SU-DHL-6 (cell line): ENCODE measurements at regions not wholly inside any gene's neighbourhood (a gene's known extent, or its start where the extent isn't known, plus 50 kb on each side); places are given as distances from the start of the nearest gene placed in this dataset.

Experiments used
- H2AFZ ChIP-seq: fragments of 200-600 bp; sonication (generic); 2 replicates; pipeline ENCODE4 v1.6.1; 2014; ENCODE audit warnings: low read depth, mild to moderate bottlenecking, moderate library complexity, mixed read lengths, antibody characterized with exemption, low read length; ENCODE audit not compliant: severe bottlenecking
- H3F3A ChIP-seq: fragments of 200-600 bp; shearing (Covaris generic); 2 replicates; pipeline ENCODE4 v1.6.0; 2016; ENCODE audit warnings: antibody characterized with exemption, mild to moderate bottlenecking; ENCODE audit not compliant: insufficient read depth
- H3K27ac ChIP-seq: fragments of 200-600 bp; sonication (generic); 2 replicates; pipeline ENCODE4 v1.5.1; 2016; ENCODE audit warnings: low read depth, mild to moderate bottlenecking, low read length, moderate library complexity, mixed read lengths
- H3K27me3 ChIP-seq: fragments of 200-600 bp; sonication (generic), shearing (Covaris generic); 2 replicates; pipeline ENCODE4 v1.6.0; 2014; ENCODE audit warnings: mild to moderate bottlenecking, low read length
- H3K36me3 ChIP-seq: fragments of 200-600 bp; sonication (generic); 2 replicates; pipeline ENCODE4 v1.6.1; 2014; ENCODE audit warnings: mild to moderate bottlenecking, low read length, mixed read lengths
- H3K4me2 ChIP-seq: fragments of 300-600, 200-600 bp; shearing (Covaris generic), sonication (generic); 2 replicates; pipeline ENCODE4 v1.6.0; 2014; ENCODE audit warnings: low read length, low read depth, mild to moderate bottlenecking; ENCODE audit not compliant: poor library complexity, severe bottlenecking
- H3K4me3 ChIP-seq: fragments of 200-600 bp; sonication (generic); 2 replicates; pipeline ENCODE4 v1.5.1; 2014; ENCODE audit warnings: antibody characterized with exemption, low read length, mild to moderate bottlenecking, mixed read lengths; ENCODE audit not compliant: insufficient read depth, poor library complexity, severe bottlenecking
- H3K79me2 ChIP-seq: fragments of 200-600 bp; sonication (generic); 2 replicates; pipeline ENCODE4 v1.6.1; 2014; ENCODE audit warnings: mild to moderate bottlenecking, low read length, moderate library complexity; ENCODE audit not compliant: insufficient read depth
- H3K9ac ChIP-seq: fragments of 200-600 bp; sonication (generic); 2 replicates; pipeline ENCODE4 v1.7.0; 2014; ENCODE audit warnings: mild to moderate bottlenecking, low read length
- H3K9me2 ChIP-seq: fragments of 200-600 bp; sonication (generic); replicated peaks from 2 replicates; pipeline ENCODE4 v1.6.1; 2014; ENCODE audit warnings: low read length; ENCODE audit not compliant: insufficient read depth
- H3K9me3 ChIP-seq: fragments of 200-600 bp; sonication (generic); 2 replicates; pipeline ENCODE4 v1.6.1; 2014; ENCODE audit warnings: low read length, mixed read lengths; ENCODE audit not compliant: insufficient read depth
- H4K20me1 ChIP-seq: fragments of 200-600 bp; sonication (generic); 2 replicates; pipeline ENCODE4 v1.6.1; 2014; ENCODE audit warnings: low read depth, mild to moderate bottlenecking, antibody characterized with exemption, low read length, moderate library complexity, mixed read lengths
- EZH2phosphoT487 ChIP-seq: fragments of 200-600 bp; sonication (generic), shearing (Covaris generic); conservative IDR thresholded peaks from 2 replicates; pipeline ENCODE4 v1.6.1; 2018; ENCODE audit warnings: mild to moderate bottlenecking, antibody characterized with exemption, low read length, moderate library complexity, mixed read lengths
- TF ChIP-seq, protein P1 (sequence below): fragments of 200-600 bp; sonication (generic); IDR thresholded peaks from one replicate; pipeline ENCODE4 v1.5.1; 2017; ENCODE audit warnings: antibody characterized with exemption, mild to moderate bottlenecking, low read length, moderate library complexity; ENCODE audit not compliant: insufficient read depth, poor library complexity, severe bottlenecking

GRCh38 chr18:10391506-10391905 lies 62.9 kb upstream of the APCDD1 start:
- H3K9me2 ChIP-seq, result no peaks in the 10 kb centered on the region
- no peak overlapping the region for H3K4me3 ChIP-seq
- H4K20me1 ChIP-seq, result no peaks in the 10 kb centered on the region
- TF ChIP-seq EZH2phosphoT487, result no peak
- TF ChIP-seq, protein P1, sequence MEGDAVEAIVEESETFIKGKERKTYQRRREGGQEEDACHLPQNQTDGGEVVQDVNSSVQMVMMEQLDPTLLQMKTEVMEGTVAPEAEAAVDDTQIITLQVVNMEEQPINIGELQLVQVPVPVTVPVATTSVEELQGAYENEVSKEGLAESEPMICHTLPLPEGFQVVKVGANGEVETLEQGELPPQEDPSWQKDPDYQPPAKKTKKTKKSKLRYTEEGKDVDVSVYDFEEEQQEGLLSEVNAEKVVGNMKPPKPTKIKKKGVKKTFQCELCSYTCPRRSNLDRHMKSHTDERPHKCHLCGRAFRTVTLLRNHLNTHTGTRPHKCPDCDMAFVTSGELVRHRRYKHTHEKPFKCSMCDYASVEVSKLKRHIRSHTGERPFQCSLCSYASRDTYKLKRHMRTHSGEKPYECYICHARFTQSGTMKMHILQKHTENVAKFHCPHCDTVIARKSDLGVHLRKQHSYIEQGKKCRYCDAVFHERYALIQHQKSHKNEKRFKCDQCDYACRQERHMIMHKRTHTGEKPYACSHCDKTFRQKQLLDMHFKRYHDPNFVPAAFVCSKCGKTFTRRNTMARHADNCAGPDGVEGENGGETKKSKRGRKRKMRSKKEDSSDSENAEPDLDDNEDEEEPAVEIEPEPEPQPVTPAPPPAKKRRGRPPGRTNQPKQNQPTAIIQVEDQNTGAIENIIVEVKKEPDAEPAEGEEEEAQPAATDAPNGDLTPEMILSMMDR, result no peak
- no peak overlapping the region for H3K27ac ChIP-seq
- H3K79me2 ChIP-seq, result no peaks in the 10 kb centered on the region
- H3K27me3 ChIP-seq, result no peaks in the 10 kb centered on the region
- H3K9ac ChIP-seq, result no peak overlapping the region
- H3K9me3 ChIP-seq, result no peaks in the 10 kb centered on the region
- H3K36me3 ChIP-seq, result no peaks in the 10 kb centered on the region
- H3F3A ChIP-seq, result no peaks in the 10 kb centered on the region
- H2AFZ ChIP-seq, result no peak overlapping the region
- H3K4me2 ChIP-seq, result no peak overlapping the region

GRCh38 chr18:10397004-10397403 lies 57.4 kb upstream of the APCDD1 start:
- no peak overlapping the region for H3K27ac ChIP-seq
- no peaks in the 10 kb centered on the region for H3F3A ChIP-seq

DNA sequence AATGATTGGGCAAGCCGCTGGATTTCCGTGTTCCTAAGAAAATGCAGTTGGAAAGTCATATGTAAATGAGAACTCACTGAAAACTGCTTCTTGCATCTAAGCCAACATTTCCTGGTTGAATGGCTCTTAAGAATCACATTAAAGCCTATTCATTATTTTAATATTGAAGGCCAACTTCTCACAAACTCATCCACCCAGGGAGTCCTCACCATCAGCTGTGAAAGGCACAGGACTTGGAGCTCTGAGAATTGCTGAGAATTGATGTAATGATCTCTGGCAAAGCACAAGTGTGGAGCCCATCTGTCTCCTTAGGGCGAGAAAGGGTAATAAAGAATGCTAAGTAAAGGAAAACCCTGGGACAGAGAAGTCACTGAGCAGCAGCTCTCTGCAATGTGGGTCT lies 55.9 kb upstream of the APCDD1 start:
- H3K27me3 ChIP-seq, result no peaks in the 10 kb centered on the region
- no peak for TF ChIP-seq EZH2phosphoT487
- TF ChIP-seq, protein P1, result no peak
- H3K9me2 ChIP-seq, result no peaks in the 10 kb centered on the region
- H3K36me3 ChIP-seq, result no peaks in the 10 kb centered on the region
- H3K27ac ChIP-seq, result no peak overlapping the region
- H3K79me2 ChIP-seq, result no peaks in the 10 kb centered on the region
- no peaks in the 10 kb centered on the region for H3F3A ChIP-seq
- no peaks in the 10 kb centered on the region for H4K20me1 ChIP-seq
- H3K4me3 ChIP-seq, result no peak overlapping the region
- H2AFZ ChIP-seq, result no peak overlapping the region
- H3K9ac ChIP-seq, result no peak overlapping the region
- H3K9me3 ChIP-seq, result no peaks in the 10 kb centered on the region
- no peak overlapping the region for H3K4me2 ChIP-seq

More at GRCh38 chr18:10397004-10397403, 57.4 kb upstream of the APCDD1 start:
- H3K9ac ChIP-seq, result no peak overlapping the region
- H3K9me3 ChIP-seq, result no peaks in the 10 kb centered on the region
- H3K27me3 ChIP-seq, result no peaks in the 10 kb centered on the region
- no peaks in the 10 kb centered on the region for H3K36me3 ChIP-seq
- no peaks in the 10 kb centered on the region for H3K79me2 ChIP-seq
- no peak overlapping the region for H3K4me2 ChIP-seq
- H2AFZ ChIP-seq, result no peak overlapping the region
- H3K9me2 ChIP-seq, result no peaks in the 10 kb centered on the region
- TF ChIP-seq EZH2phosphoT487, result no peak
- TF ChIP-seq, protein P1, result no peak
- H4K20me1 ChIP-seq, result no peaks in the 10 kb centered on the region
- no peak overlapping the region for H3K4me3 ChIP-seq

DNA sequence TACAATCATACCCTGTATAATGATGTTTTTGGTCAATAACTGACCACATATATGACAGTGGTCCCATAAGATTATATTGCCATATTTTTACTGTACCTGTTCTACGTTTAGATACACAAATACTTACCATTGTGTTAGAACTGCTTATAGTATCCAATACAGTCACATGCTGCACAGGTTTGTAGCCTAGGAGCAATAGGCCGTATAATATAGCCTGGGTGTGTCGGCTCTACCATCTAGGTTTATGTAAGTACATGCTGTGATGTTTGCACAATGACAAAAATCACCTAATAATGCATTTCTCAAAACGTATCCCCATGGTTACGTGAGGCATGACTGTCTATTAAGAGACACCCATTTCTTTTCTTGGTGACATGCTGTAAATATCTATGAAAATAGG lies 55.0 kb upstream of the APCDD1 start:
- TF ChIP-seq, protein P1, result no peak
- TF ChIP-seq EZH2phosphoT487, result no peak

More for the DNA sequence above, 55.0 kb upstream of the APCDD1 start:
- Histone ChIP-seq H3K9ac (no peak overlapping the region), H3K27me3 (no peaks in the 10 kb centered on the region), H3K9me2 (no peaks in the 10 kb centered on the region), H2AFZ (no peak overlapping the region), H3K27ac (no peak overlapping the region), H3K9me3 (no peaks in the 10 kb centered on the region), H3F3A (no peaks in the 10 kb centered on the region), H3K79me2 (no peaks in the 10 kb centered on the region), H3K36me3 (no peaks in the 10 kb centered on the region), H3K4me3 (no peak overlapping the region), H3K4me2 (no peak overlapping the region), H4K20me1 (no peaks in the 10 kb centered on the region)
